Breast epithelium (tissue), 4 donors: ENCODE measurements at regions not wholly inside any gene's neighbourhood (a gene's known extent, or its start where the extent isn't known, plus 50 kb on each side); places are given as distances from the start of the nearest gene placed in this dataset.

ENCODE experiments used
- DNase-seq, 2 donors: peaks; one replicate each; pipeline ENCODE4 v3.0.0-alpha.2; 2019; ENCODE audit warnings: low spot score in 2 of 2
- H3K27ac ChIP-seq, 2 donors: fragments of 200-600 bp; sonication (generic) in 1 of 2; one replicate each; pipeline ENCODE4 v1.5.1; 2016 to 2019; ENCODE audit warnings: mild to moderate bottlenecking in 1 of 2
- H3K27me3 ChIP-seq, 2 donors: fragments of 200-600 bp; sonication (generic) in 1 of 2; one replicate each; pipeline versions ENCODE4 v1.5.1 to v1.6.0; 2017 to 2019; ENCODE audit warnings: control low read depth in 1 of 2, mild to moderate bottlenecking in 1 of 2
- H3K36me3 ChIP-seq: fragments of 200-600 bp; one replicate; pipeline ENCODE4 v1.5.1; 2019
- H3K4me1 ChIP-seq, 2 donors: fragments of 200-600 bp; sonication (generic); one replicate each; pipeline ENCODE4 v1.5.1; 2016 to 2019; ENCODE audit warnings: control low read depth in 1 of 2
- H3K4me3 ChIP-seq, 3 donors: fragments of 200-600 bp; sonication (generic); 1 replicate in 2 of 3; 2 replicates in 1 of 3; pipeline ENCODE4 v1.5.1; 2016 to 2019; ENCODE audit warnings: mild to moderate bottlenecking in 3 of 3, moderate library complexity in 2 of 3
- H3K9me3 ChIP-seq, 2 donors: fragments of 200-600 bp; sonication (generic) in 1 of 2; one replicate each; pipeline ENCODE4 v1.5.1; 2016 to 2019; ENCODE audit warnings: control low read depth in 1 of 2
- CTCF ChIP-seq, 3 donors: fragments of 450-650 bp; IDR thresholded peaks; one replicate each; pipeline ENCODE4 v1.5.1; 2016 to 2017; ENCODE audit warnings: antibody characterized with exemption in 3 of 3, mild to moderate bottlenecking in 3 of 3, moderate library complexity in 3 of 3
- POLR2A ChIP-seq: fragments of 450-650 bp; IDR thresholded peaks from one replicate; pipeline ENCODE4 v1.6.1; 2016; ENCODE audit warnings: antibody characterized with exemption, mild to moderate bottlenecking, moderate library complexity
- POLR2AphosphoS5 ChIP-seq, 3 donors: sonication (generic); formaldehyde crosslinking; IDR thresholded peaks; one replicate each; pipeline ENCODE4 v1.6.1; 2017; ENCODE audit warnings: antibody characterized with exemption in 3 of 3
- intact Hi-C: fragments of 100-400 bp; cut with DNase I; formaldehyde crosslinking; loops from one replicate; pipeline ENCODE4 v1.15.1; 2023; ENCODE audit warnings: low total_unique reads

GRCh38 chr21:27831177-27831576, 864.3 kb upstream of the ADAMTS5 start:
- no peak for DNase-seq
- Histone ChIP-seq H3K27me3 (no peaks in the 10 kb centered on the region), H3K4me3 (no peak overlapping the region), H3K4me1 (no peaks in the 10 kb centered on the region), H3K36me3 (no peaks in the 10 kb centered on the region), H3K27ac (no peak overlapping the region), H3K9me3 (no peaks in the 10 kb centered on the region)
- intact Hi-C loops, result no loop called here
- TF ChIP-seq CTCF (IDR thresholded peaks at IDR 0.05) (no peak), POLR2A (no peak), POLR2AphosphoS5 (IDR thresholded peaks at IDR 0.05) (no peak)

GRCh38 chr21:27827972-27828371, 861.1 kb upstream of the ADAMTS5 start:
- no peaks in the 10 kb centered on the region for H3K9me3 ChIP-seq
- no peaks in the 10 kb centered on the region for H3K4me1 ChIP-seq
- H3K27ac ChIP-seq, result no peak overlapping the region
- H3K36me3 ChIP-seq, result no peaks in the 10 kb centered on the region
- intact Hi-C loops, result no loop called here
- DNase-seq, result no peak
- no peaks in the 10 kb centered on the region for H3K27me3 ChIP-seq
- no peak for TF ChIP-seq POLR2AphosphoS5 (IDR thresholded peaks at IDR 0.05)
- no peak overlapping the region for H3K4me3 ChIP-seq

- no peak overlapping the region for H3K4me3 ChIP-seq
- no peaks in the 10 kb centered on the region for H3K36me3 ChIP-seq
- DNase-seq, result no peak
- H3K27ac ChIP-seq, result no peak overlapping the region
- H3K9me3 ChIP-seq, result no peaks in the 10 kb centered on the region
- intact Hi-C loops, result no loop called here
- TF ChIP-seq POLR2AphosphoS5 (IDR thresholded peaks at IDR 0.05) (no peak), CTCF (IDR thresholded peaks at IDR 0.05) (no peak), POLR2A (no peak)
- no peaks in the 10 kb centered on the region for H3K27me3 ChIP-seq
- H3K4me1 ChIP-seq, result no peaks in the 10 kb centered on the region
These were observed 858.1 kb upstream of the ADAMTS5 start for GRCh38 chr21:27825035-27825434.

- Histone ChIP-seq H3K4me1 (no peaks in the 10 kb centered on the region), H3K36me3 (no peaks in the 10 kb centered on the region), H3K9me3 (no peaks in the 10 kb centered on the region), H3K27ac (no peak overlapping the region), H3K4me3 (no peak overlapping the region), H3K27me3 (no peaks in the 10 kb centered on the region)
- TF ChIP-seq POLR2A (no peak), CTCF (IDR thresholded peaks at IDR 0.05) (no peak), POLR2AphosphoS5 (IDR thresholded peaks at IDR 0.05) (no peak)
- DNase-seq, result no peak
- intact Hi-C loops, result no loop called here
These were observed 856.8 kb upstream of the ADAMTS5 start for GRCh38 chr21:27823652-27824201.

DNA sequence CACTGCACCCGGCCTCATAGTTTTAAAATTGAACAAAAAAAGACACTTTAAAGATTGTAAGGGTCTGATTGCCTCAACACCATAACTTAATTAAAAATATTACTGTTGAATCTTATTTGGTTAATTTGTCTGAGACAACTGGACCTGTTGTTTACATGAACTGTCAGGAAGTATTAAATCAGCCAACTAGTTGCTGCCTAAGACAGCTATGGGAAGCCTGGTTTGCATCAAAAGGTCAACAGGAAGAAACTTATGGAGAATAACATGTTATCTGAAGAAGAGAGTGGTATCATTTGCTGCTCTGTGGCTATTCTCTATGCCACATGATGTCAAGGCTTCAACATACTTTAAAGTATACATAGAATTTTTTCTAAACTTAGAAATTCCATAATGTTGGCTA, 853.5 kb upstream of the ADAMTS5 start:
- H3K9me3 ChIP-seq, result no peaks in the 10 kb centered on the region
- no peak overlapping the region for H3K4me3 ChIP-seq
- H3K27ac ChIP-seq, result no peak overlapping the region
- no peak for TF ChIP-seq CTCF (IDR thresholded peaks at IDR 0.05)
- TF ChIP-seq POLR2AphosphoS5 (IDR thresholded peaks at IDR 0.05), result no peak
- no peak for TF ChIP-seq POLR2A
- H3K36me3 ChIP-seq, result no peaks in the 10 kb centered on the region
- no peaks in the 10 kb centered on the region for H3K27me3 ChIP-seq
- DNase-seq, result no peak
- intact Hi-C loops, result no loop called here
- H3K4me1 ChIP-seq, result no peaks in the 10 kb centered on the region

DNA sequence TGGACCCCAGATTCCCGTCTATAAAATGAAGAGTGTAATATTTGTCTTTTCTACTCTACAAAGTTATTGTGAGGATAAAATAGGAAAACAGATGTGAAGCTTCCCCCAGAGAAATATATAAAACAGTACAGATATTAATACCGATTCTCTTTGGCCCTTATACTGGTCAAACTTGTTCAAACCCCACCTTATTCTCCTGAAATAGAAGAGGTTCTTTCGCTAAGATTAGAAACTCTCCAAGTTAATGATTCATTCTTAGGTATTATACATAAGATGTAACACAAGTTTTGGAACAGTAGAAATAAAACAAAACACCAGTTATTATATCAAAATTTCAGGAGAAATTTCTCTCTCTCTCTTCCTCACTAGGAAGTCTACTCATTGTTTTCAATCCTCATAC, 852.4 kb upstream of the ADAMTS5 start:
- no peaks in the 10 kb centered on the region for H3K4me1 ChIP-seq
- TF ChIP-seq POLR2AphosphoS5 (IDR thresholded peaks at IDR 0.05) (no peak), CTCF (IDR thresholded peaks at IDR 0.05) (no peak), POLR2A (no peak)
- no peak for DNase-seq
- intact Hi-C loops, result no loop called here
- no peaks in the 10 kb centered on the region for H3K27me3 ChIP-seq
- peak overlapping the region in 1 of 2 donors; percentile 34 for H3K27ac ChIP-seq
- no peaks in the 10 kb centered on the region for H3K36me3 ChIP-seq
- no peak overlapping the region for H3K4me3 ChIP-seq
- no peaks in the 10 kb centered on the region for H3K9me3 ChIP-seq
